Astrocyte (in vitro differentiated cells and primary cell): ENCODE measurements at regions not wholly inside any gene's neighbourhood (a gene's known extent, or its start where the extent isn't known, plus 50 kb on each side); places are given as distances from the start of the nearest gene placed in this dataset.

Experiments used
- DNase-seq: peaks from one replicate; pipeline ENCODE4 v3.0.0-alpha.2; 2010; ENCODE audit warnings: low read depth
- FAIRE-seq: peaks from 2 replicates; lab custom pipeline; 2011; peaks lifted over from hg19 to GRCh38; lab: Jason Lieb, UNC
- H2AFZ ChIP-seq: 2 replicates; pipeline ENCODE4 v1.6.0; 2012; ENCODE audit warnings: low read depth, low read length, inconsistent platforms
- H3K27ac ChIP-seq: 2 replicates; pipeline ENCODE4 v1.5.1; 2011; ENCODE audit warnings: low read depth, low read length, inconsistent platforms
- H3K27me3 ChIP-seq: 2 replicates; pipeline ENCODE4 v1.6.0; 2011; ENCODE audit warnings: low read length, inconsistent platforms; ENCODE audit not compliant: insufficient read depth
- H3K36me3 ChIP-seq: 2 replicates; pipeline ENCODE4 v1.5.1; 2011; ENCODE audit warnings: low read length, inconsistent platforms; ENCODE audit not compliant: insufficient read depth
- H3K4me1 ChIP-seq: 2 replicates; pipeline ENCODE4 v1.5.1; 2011; ENCODE audit warnings: low read length, inconsistent platforms; ENCODE audit not compliant: insufficient read depth
- H3K4me2 ChIP-seq: 2 replicates; pipeline ENCODE4 v1.6.0; 2012; ENCODE audit warnings: low read length, inconsistent platforms
- H3K4me3 ChIP-seq: 2 replicates; pipeline ENCODE4 v1.5.1; 2011; ENCODE audit warnings: low read depth, mild to moderate bottlenecking, low read length, inconsistent platforms; ENCODE audit not compliant: insufficient read depth
- H3K79me2 ChIP-seq: 2 replicates; pipeline ENCODE4 v1.6.0; 2012; ENCODE audit warnings: mild to moderate bottlenecking, low read length, inconsistent platforms; ENCODE audit not compliant: insufficient read depth
- H3K9ac ChIP-seq: 2 replicates; pipeline ENCODE4 v1.6.0; 2012; ENCODE audit warnings: mild to moderate bottlenecking, low read length, inconsistent platforms
- H3K9me3 ChIP-seq: 2 replicates; pipeline ENCODE4 v1.5.1; 2012; ENCODE audit warnings: low read depth, mild to moderate bottlenecking, low read length, inconsistent platforms; ENCODE audit not compliant: insufficient read depth
- H4K20me1 ChIP-seq: 2 replicates; pipeline ENCODE4 v1.6.0; 2012; ENCODE audit warnings: low read length, inconsistent platforms; ENCODE audit not compliant: insufficient read depth
- H3K27ac Mint-ChIP-seq: one replicate; pipeline ENCODE4 v1.8.0; 2021; ENCODE audit warnings: mild to moderate bottlenecking, mixed read lengths; ENCODE audit not compliant: unreplicated experiment
- H3K27me3 Mint-ChIP-seq: one replicate; pipeline ENCODE4 v1.8.0; 2021; ENCODE audit warnings: low read depth, mixed read lengths; ENCODE audit not compliant: unreplicated experiment
- H3K36me3 Mint-ChIP-seq: one replicate; pipeline ENCODE4 v1.8.0; 2021; ENCODE audit warnings: low read depth, mixed read lengths; ENCODE audit not compliant: unreplicated experiment
- H3K4me1 Mint-ChIP-seq: one replicate; pipeline ENCODE4 v1.8.0; 2021; ENCODE audit warnings: low read depth, mixed read lengths; ENCODE audit not compliant: unreplicated experiment
- H3K4me3 Mint-ChIP-seq: one replicate; pipeline ENCODE4 v1.8.0; 2021; ENCODE audit warnings: mild to moderate bottlenecking, moderate library complexity, mixed read lengths; ENCODE audit not compliant: unreplicated experiment
- H3K9me3 Mint-ChIP-seq: one replicate; pipeline ENCODE4 v1.8.0; 2021; ENCODE audit warnings: mild to moderate bottlenecking, mixed read lengths; ENCODE audit not compliant: unreplicated experiment
- CTCF ChIP-seq: IDR thresholded peaks from 2 replicates; pipeline ENCODE4 v1.5.1; 2011; ENCODE audit warnings: low read depth, mild to moderate bottlenecking, inconsistent platforms, low read length, moderate library complexity; ENCODE audit not compliant: insufficient read depth
- EZH2 ChIP-seq: IDR thresholded peaks from 2 replicates; pipeline ENCODE4 v1.6.1; 2012; ENCODE audit warnings: mild to moderate bottlenecking, low read length, inconsistent platforms; ENCODE audit not compliant: insufficient read depth

GRCh38 chr20:54372313-54372712 lies 103.1 kb upstream of the DOK5 start:
- FAIRE-seq (no peak), DNase-seq (no peak)
- no peaks in the 10 kb centered on the region for H3K27me3 Mint-ChIP-seq
- no peaks in the 10 kb centered on the region for H3K79me2 ChIP-seq
- H3K4me3 ChIP-seq = no peak overlapping the region
- H3K4me2 ChIP-seq = no peak overlapping the region
- H3K36me3 ChIP-seq = no peaks in the 10 kb centered on the region
- H3K4me1 ChIP-seq = no peaks in the 10 kb centered on the region
- no peak overlapping the region for H3K4me3 Mint-ChIP-seq
- H3K4me1 Mint-ChIP-seq = no peaks in the 10 kb centered on the region
- no peaks in the 10 kb centered on the region for H4K20me1 ChIP-seq
- no peaks in the 10 kb centered on the region for H3K9me3 ChIP-seq
- no peak overlapping the region for H2AFZ ChIP-seq
- H3K36me3 Mint-ChIP-seq = no peaks in the 10 kb centered on the region
- no peak overlapping the region for H3K9ac ChIP-seq
- no peak overlapping the region for H3K27ac Mint-ChIP-seq
- H3K27ac ChIP-seq = no peak overlapping the region
- no peaks in the 10 kb centered on the region for H3K9me3 Mint-ChIP-seq
- TF ChIP-seq CTCF (no peak), EZH2 (no peak)
- H3K27me3 ChIP-seq = no peaks in the 10 kb centered on the region

- FAIRE-seq = no peak
- Histone ChIP-seq H3K9ac (no peak overlapping the region), H3K9me3 (no peaks in the 10 kb centered on the region), H3K27ac (no peak overlapping the region), H3K4me3 (no peak overlapping the region), H3K4me1 (no peaks in the 10 kb centered on the region), H3K4me2 (no peak overlapping the region), H3K27me3 (no peaks in the 10 kb centered on the region), H4K20me1 (no peaks in the 10 kb centered on the region), H3K36me3 (no peaks in the 10 kb centered on the region), H2AFZ (no peak overlapping the region), H3K79me2 (no peaks in the 10 kb centered on the region)
- H3K9me3 Mint-ChIP-seq = no peaks in the 10 kb centered on the region
- H3K27me3 Mint-ChIP-seq = no peaks in the 10 kb centered on the region
- no peak overlapping the region for H3K4me3 Mint-ChIP-seq
- H3K4me1 Mint-ChIP-seq = no peaks in the 10 kb centered on the region
- no peak for TF ChIP-seq EZH2
- no peaks in the 10 kb centered on the region for H3K36me3 Mint-ChIP-seq
- H3K27ac Mint-ChIP-seq = no peak overlapping the region
- DNase-seq = no peak
Measured at GRCh38 chr20:54377992-54378773, 97.2 kb upstream of the DOK5 start.

GRCh38 chr20:54379893-54380584 lies 95.4 kb upstream of the DOK5 start:
- no peak overlapping the region for H3K27ac Mint-ChIP-seq

More at GRCh38 chr20:54379893-54380584, 95.4 kb upstream of the DOK5 start:
- no peaks in the 10 kb centered on the region for H3K36me3 ChIP-seq
- no peaks in the 10 kb centered on the region for H3K9me3 ChIP-seq
- TF ChIP-seq CTCF = no peak
- no peak for TF ChIP-seq EZH2
- H3K36me3 Mint-ChIP-seq = no peaks in the 10 kb centered on the region
- no peak overlapping the region for H3K4me2 ChIP-seq
- no peaks in the 10 kb centered on the region for H3K4me1 ChIP-seq
- H3K27ac ChIP-seq = no peak overlapping the region
- H3K4me1 Mint-ChIP-seq = no peaks in the 10 kb centered on the region
- no peaks in the 10 kb centered on the region for H3K27me3 Mint-ChIP-seq
- no peaks in the 10 kb centered on the region for H4K20me1 ChIP-seq
- no peak overlapping the region for H3K4me3 ChIP-seq
- H3K9me3 Mint-ChIP-seq = no peaks in the 10 kb centered on the region
- H3K79me2 ChIP-seq = no peaks in the 10 kb centered on the region
- H2AFZ ChIP-seq = no peak overlapping the region
- no peak overlapping the region for H3K4me3 Mint-ChIP-seq
- H3K27me3 ChIP-seq = no peaks in the 10 kb centered on the region
- DNase-seq (no peak), FAIRE-seq (no peak)
- no peak overlapping the region for H3K9ac ChIP-seq
